Left ventricle myocardium inferior (tissue), 1 donor: ENCODE measurements at regions not wholly inside any gene's neighbourhood (a gene's known extent, or its start where the extent isn't known, plus 50 kb on each side); places are given as distances from the start of the nearest gene placed in this dataset.
"Not testable (repeated sequence)": the region's sequence is repeated elsewhere in the genome, so short reads cannot be mapped to it uniquely, and the experiment has no call there.

ENCODE experiments used
- DNase-seq: peaks from one replicate; pipeline ENCODE4 v3.0.0-alpha.2; 2020
- H3K27ac ChIP-seq: fragments of 200-600 bp; replicated peaks from 2 replicates; pipeline ENCODE4 v1.8.0; 2021
- H3K27me3 ChIP-seq: fragments of 200-600 bp; 2 replicates; pipeline ENCODE4 v1.8.0; 2021; ENCODE audit warnings: low read depth
- H3K36me3 ChIP-seq: fragments of 200-600 bp; 2 replicates; pipeline ENCODE4 v1.8.0; 2021
- H3K4me1 ChIP-seq: fragments of 200-600 bp; 2 replicates; pipeline ENCODE4 v1.8.0; 2021
- H3K4me3 ChIP-seq: fragments of 200-600 bp; 2 replicates; pipeline ENCODE4 v1.8.0; 2021; ENCODE audit warnings: mild to moderate bottlenecking, moderate library complexity
- H3K9me3 ChIP-seq: fragments of 200-600 bp; replicated peaks from 2 replicates; pipeline ENCODE4 v1.8.0; 2021
- CTCF ChIP-seq: fragments of 200-600 bp; IDR thresholded peaks from 2 replicates; pipeline ENCODE4 v1.8.0; 2021; ENCODE audit warnings: antibody characterized with exemption, mild to moderate bottlenecking, borderline replicate concordance
- intact Hi-C: fragments of 100-400 bp; cut with micrococcal nuclease; formaldehyde crosslinking; loops from one replicate; pipeline ENCODE4 v1.11.0; 2022
- donor health status: DM: no; HTN: yes; CAD: no; lungs with severe emphysema.

GRCh38 chr17:74140282-74140681 is 63.2 kb upstream of the RPL38 start:
- H3K9me3 ChIP-seq, result peaks cover 57% of the 10 kb centered on the region
- intact Hi-C loops, result no loop called here
- TF ChIP-seq CTCF, result no peak
- DNase-seq, result no peak
- no peak overlapping the region for H3K4me3 ChIP-seq
- peaks cover 40% of the 10 kb centered on the region for H3K27me3 ChIP-seq
- no peaks in the 10 kb centered on the region for H3K36me3 ChIP-seq
- H3K27ac ChIP-seq, result no peak overlapping the region
- no peaks in the 10 kb centered on the region for H3K4me1 ChIP-seq

GRCh38 chr17:74141612-74142011 is 61.9 kb upstream of the RPL38 start:
- intact Hi-C loops, result no loop called here
- H3K36me3 ChIP-seq, result no peaks in the 10 kb centered on the region
- peaks cover 57% of the 10 kb centered on the region for H3K9me3 ChIP-seq
- H3K27ac ChIP-seq, result no peak overlapping the region
- no peak for TF ChIP-seq CTCF
- no peak overlapping the region for H3K4me3 ChIP-seq
- no peak for DNase-seq
- no peaks in the 10 kb centered on the region for H3K4me1 ChIP-seq
- peaks cover 39% of the 10 kb centered on the region for H3K27me3 ChIP-seq

GRCh38 chr17:74143318-74143717 is 60.2 kb upstream of the RPL38 start:
- H3K27me3 ChIP-seq, result peaks cover 40% of the 10 kb centered on the region
- H3K9me3 ChIP-seq, result peaks cover 57% of the 10 kb centered on the region
- H3K36me3 ChIP-seq, H3K4me1 ChIP-seq, DNase-seq, H3K27ac ChIP-seq, intact Hi-C loops, H3K4me3 ChIP-seq: not testable (repeated sequence)

GRCh38 chr17:74145756-74146155 is 57.7 kb upstream of the RPL38 start:
- H3K9me3 ChIP-seq, result peaks cover 40% of the 10 kb centered on the region
- intact Hi-C loops, result no loop called here
- no peak overlapping the region for H3K4me3 ChIP-seq
- H3K27ac ChIP-seq, result no peak overlapping the region
- peaks cover 63% of the 10 kb centered on the region for H3K27me3 ChIP-seq
- DNase-seq, result no peak
- H3K4me1 ChIP-seq, result no peaks in the 10 kb centered on the region
- no peak for TF ChIP-seq CTCF
- H3K36me3 ChIP-seq, result no peaks in the 10 kb centered on the region

GRCh38 chr17:74146196-74146595 is 57.3 kb upstream of the RPL38 start:
- no peak for DNase-seq
- Histone ChIP-seq H3K4me3 (no peak overlapping the region), H3K4me1 (no peaks in the 10 kb centered on the region), H3K9me3 (peaks cover 35% of the 10 kb centered on the region), H3K27ac (no peak overlapping the region), H3K36me3 (no peaks in the 10 kb centered on the region), H3K27me3 (peaks cover 67% of the 10 kb centered on the region)
- TF ChIP-seq CTCF, result no peak
- intact Hi-C loops, result no loop called here

GRCh38 chr17:74147056-74147835 is 56.2 kb upstream of the RPL38 start:
- TF ChIP-seq CTCF, result no peak
- Histone ChIP-seq H3K4me3 (no peak overlapping the region), H3K27ac (no peak overlapping the region), H3K4me1 (no peaks in the 10 kb centered on the region), H3K27me3 (peaks cover 78% of the 10 kb centered on the region), H3K36me3 (no peaks in the 10 kb centered on the region), H3K9me3 (peaks cover 25% of the 10 kb centered on the region)
- intact Hi-C loops, result no loop called here
- no peak for DNase-seq
